Type B pancreatic cell (in vitro differentiated cells): ENCODE measurements at regions not wholly inside any gene's neighbourhood (a gene's known extent, or its start where the extent isn't known, plus 50 kb on each side); places are given as distances from the start of the nearest gene placed in this dataset.

ENCODE experiments used
- DNase-seq: peaks from one replicate; pipeline ENCODE4 v3.0.0; 2021; ENCODE audit warnings: mixed read lengths; ENCODE audit not compliant: unreplicated experiment; ENCODE audit errors: extremely low spot score
- H3K27ac Mint-ChIP-seq: 2 replicates; pipeline ENCODE4 v1.8.0; 2021; ENCODE audit warnings: mild to moderate bottlenecking, mixed read lengths
- H3K27me3 Mint-ChIP-seq: 2 replicates; pipeline ENCODE4 v1.8.0; 2021; ENCODE audit warnings: mixed read lengths
- H3K36me3 Mint-ChIP-seq: 2 replicates; pipeline ENCODE4 v1.8.0; 2021; ENCODE audit warnings: mixed read lengths
- H3K4me1 Mint-ChIP-seq: one replicate; pipeline ENCODE4 v1.8.0; 2021; ENCODE audit warnings: mixed read lengths; ENCODE audit not compliant: unreplicated experiment
- H3K4me3 Mint-ChIP-seq: 2 replicates; pipeline ENCODE4 v1.8.0; 2021; ENCODE audit warnings: mild to moderate bottlenecking, mixed read lengths
- H3K9me3 Mint-ChIP-seq: 2 replicates; pipeline ENCODE4 v1.8.0; 2021; ENCODE audit warnings: mixed read lengths
- TF ChIP-seq, protein P1 (sequence below): fragments of 200-600 bp; sonication (generic); conservative IDR thresholded peaks from 2 replicates; pipeline ENCODE4 v1.5.0; 2021; ENCODE audit warnings: antibody characterized with exemption, mild to moderate bottlenecking

DNA sequence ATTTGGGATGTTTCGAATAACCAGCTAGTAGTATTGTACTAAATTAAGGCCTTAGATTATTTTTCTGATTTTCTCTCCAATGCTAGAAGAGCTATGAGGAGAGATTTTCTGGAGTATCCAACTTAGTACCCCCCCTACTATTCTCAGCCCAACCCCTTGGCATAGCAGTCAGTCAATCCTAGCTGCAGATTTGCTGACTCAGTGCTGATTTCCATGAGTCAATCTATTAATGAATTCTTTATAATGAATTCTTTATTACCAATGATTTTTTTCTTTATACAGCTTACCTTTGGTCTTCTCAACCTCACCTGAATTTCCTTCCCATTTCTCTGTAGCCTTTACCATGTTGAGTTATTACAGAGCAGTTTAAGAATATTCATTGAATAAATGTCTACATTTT, 192.8 kb upstream of the ETAA1 start:
- no peak for DNase-seq
- TF ChIP-seq, protein P1, sequence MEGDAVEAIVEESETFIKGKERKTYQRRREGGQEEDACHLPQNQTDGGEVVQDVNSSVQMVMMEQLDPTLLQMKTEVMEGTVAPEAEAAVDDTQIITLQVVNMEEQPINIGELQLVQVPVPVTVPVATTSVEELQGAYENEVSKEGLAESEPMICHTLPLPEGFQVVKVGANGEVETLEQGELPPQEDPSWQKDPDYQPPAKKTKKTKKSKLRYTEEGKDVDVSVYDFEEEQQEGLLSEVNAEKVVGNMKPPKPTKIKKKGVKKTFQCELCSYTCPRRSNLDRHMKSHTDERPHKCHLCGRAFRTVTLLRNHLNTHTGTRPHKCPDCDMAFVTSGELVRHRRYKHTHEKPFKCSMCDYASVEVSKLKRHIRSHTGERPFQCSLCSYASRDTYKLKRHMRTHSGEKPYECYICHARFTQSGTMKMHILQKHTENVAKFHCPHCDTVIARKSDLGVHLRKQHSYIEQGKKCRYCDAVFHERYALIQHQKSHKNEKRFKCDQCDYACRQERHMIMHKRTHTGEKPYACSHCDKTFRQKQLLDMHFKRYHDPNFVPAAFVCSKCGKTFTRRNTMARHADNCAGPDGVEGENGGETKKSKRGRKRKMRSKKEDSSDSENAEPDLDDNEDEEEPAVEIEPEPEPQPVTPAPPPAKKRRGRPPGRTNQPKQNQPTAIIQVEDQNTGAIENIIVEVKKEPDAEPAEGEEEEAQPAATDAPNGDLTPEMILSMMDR = no peak
- peaks cover 17% of the 10 kb centered on the region for H3K4me1 Mint-ChIP-seq
- no peak overlapping the region for H3K27ac Mint-ChIP-seq
- no peak overlapping the region for H3K4me3 Mint-ChIP-seq
- H3K27me3 Mint-ChIP-seq = peaks cover 17% of the 10 kb centered on the region
- H3K36me3 Mint-ChIP-seq = no peaks in the 10 kb centered on the region
- peaks cover 4% of the 10 kb centered on the region for H3K9me3 Mint-ChIP-seq

- Mint-ChIP-seq H3K4me3 (no peak overlapping the region), H3K4me1 (peaks cover 10% of the 10 kb centered on the region), H3K36me3 (no peaks in the 10 kb centered on the region), H3K9me3 (no peaks in the 10 kb centered on the region), H3K27ac (no peak overlapping the region), H3K27me3 (peaks cover 20% of the 10 kb centered on the region)
- DNase-seq = no peak
- TF ChIP-seq, protein P1 = no peak
Measured at GRCh38 chr2:67208887-67209500, 188.1 kb upstream of the ETAA1 start.

GRCh38 chr2:67210430-67210829, 186.7 kb upstream of the ETAA1 start:
- Mint-ChIP-seq H3K4me3 (no peak overlapping the region), H3K27ac (no peak overlapping the region), H3K4me1 (peaks cover 17% of the 10 kb centered on the region), H3K27me3 (peaks cover 21% of the 10 kb centered on the region), H3K9me3 (no peaks in the 10 kb centered on the region), H3K36me3 (no peaks in the 10 kb centered on the region)
- no peak for DNase-seq
- TF ChIP-seq, protein P1 = peak; percentile 59

- Mint-ChIP-seq H3K4me1 (peaks cover 26% of the 10 kb centered on the region), H3K9me3 (no peaks in the 10 kb centered on the region), H3K27me3 (peaks cover 17% of the 10 kb centered on the region), H3K27ac (no peak overlapping the region), H3K4me3 (no peak overlapping the region), H3K36me3 (no peaks in the 10 kb centered on the region)
- DNase-seq = no peak
- TF ChIP-seq, protein P1 = no peak
Measured at GRCh38 chr2:67212203-67212602, 184.9 kb upstream of the ETAA1 start.

- peaks cover 30% of the 10 kb centered on the region for H3K4me1 Mint-ChIP-seq
- H3K27ac Mint-ChIP-seq = peak overlapping the region; percentile 49
- H3K4me3 Mint-ChIP-seq = peak overlapping the region; percentile 58
- TF ChIP-seq, protein P1 = no peak
- peaks cover 14% of the 10 kb centered on the region for H3K27me3 Mint-ChIP-seq
- peaks cover 3% of the 10 kb centered on the region for H3K36me3 Mint-ChIP-seq
- no peak for DNase-seq
- H3K9me3 Mint-ChIP-seq = peaks cover 4% of the 10 kb centered on the region
Measured at GRCh38 chr2:67213270-67213670, 183.9 kb upstream of the ETAA1 start.
